ENCODE measurements at regions not wholly inside any gene's neighbourhood (a gene's known extent, or its start where the extent isn't known, plus 50 kb on each side); places are given as distances from the start of the nearest gene placed in this dataset.

DNA sequence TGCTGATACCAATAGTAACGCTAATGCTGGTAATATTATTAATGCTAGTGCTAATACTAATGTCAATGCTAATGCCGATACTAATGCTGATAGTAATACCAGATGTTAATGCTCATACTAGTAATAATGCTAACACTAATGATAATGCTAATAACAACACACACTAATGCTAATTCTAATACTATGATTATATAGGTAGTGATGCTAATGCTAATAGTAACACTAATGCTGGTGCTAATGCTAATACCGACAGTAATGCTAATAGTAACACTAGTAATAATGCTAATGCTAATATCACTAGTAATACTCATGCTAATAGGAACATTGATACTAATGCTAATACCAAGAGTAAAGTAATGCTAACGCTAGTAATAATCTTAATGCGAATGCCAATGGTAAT, 406.4 kb upstream of the RNF32 start:
- TF ChIP-seq POLR2A (IDR thresholded peaks at IDR 0.05; ENCODE audit: low read depth, low read length) (no peak), TAF1 (IDR thresholded peaks at IDR 0.05; ENCODE audit: low read depth, low read length) (no peak), POLR2AphosphoS5 (IDR thresholded peaks at IDR 0.05; ENCODE audit: low read depth, low read length) (no peak), SPI1 (IDR thresholded peaks at IDR 0.05; ENCODE audit: low read depth, low read length) (no peak), POU2F2 (IDR thresholded peaks at IDR 0.05; ENCODE audit: low read depth, low read length) (no peak)
